SK-N-SH (cell line): ENCODE measurements at regions not wholly inside any gene's neighbourhood (a gene's known extent, or its start where the extent isn't known, plus 50 kb on each side); places are given as distances from the start of the nearest gene placed in this dataset.

Experiments
- CTCF ChIA-PET: fragments of 300-600, 350-600 bp; formaldehyde crosslinking; extraction: SDS; loops from one replicate; lab custom pipeline; 2021; lab: Yijun Ruan, JAX
- POLR2A ChIA-PET: fragments of 350-600 bp; sonication (Branson Sonifier 250); formaldehyde crosslinking; extraction: SDS; loops from one replicate; lab custom pipeline; 2020; ENCODE audit warnings: antibody characterized with exemption, inconsistent platforms; lab: Yijun Ruan, JAX
- DNase-seq: peaks from one replicate; pipeline ENCODE4 v3.0.0; 2012
- H2AFZ ChIP-seq: fragments of 200-600 bp; sonication (generic); 2 replicates; pipeline ENCODE4 v1.8.1; 2016; ENCODE audit warnings: antibody characterized with exemption, mild to moderate bottlenecking, low read depth
- H3F3A ChIP-seq: fragments of 200-600 bp; sonication (generic); replicated peaks from 2 replicates; pipeline ENCODE3; 2016; ENCODE audit warnings: antibody characterized with exemption, mild to moderate bottlenecking; ENCODE audit not compliant: insufficient read depth
- H3K27ac ChIP-seq, 2 experiments: fragments of 200-500 bp in 1 of 2; fragments of 200-600 bp in 1 of 2; sonication (Bioruptor generic) in 1 of 2; sonication (generic), shearing (Covaris generic) in 1 of 2; 2 replicates each; pipeline versions ENCODE4 v1.5.1 to v1.6.1; 2014 to 2016; ENCODE audit warnings: low read depth in 2 of 2, inconsistent platforms in 1 of 2, low read length in 1 of 2, mild to moderate bottlenecking in 1 of 2, mixed read lengths in 1 of 2
- H3K27me3 ChIP-seq: fragments of 200-600 bp; sonication (generic), shearing (Covaris generic); 2 replicates; pipeline ENCODE4 v1.6.1; 2016; ENCODE audit warnings: mixed run types; ENCODE audit not compliant: insufficient read depth
- H3K36me3 ChIP-seq, 2 experiments: fragments of 200-500 bp in 1 of 2; fragments of 200-600 bp in 1 of 2; sonication (Bioruptor generic) in 1 of 2; sonication (generic) in 1 of 2; replicated peaks in 1 of 2; 2 replicates each; pipeline versions ENCODE3 to v1.5.1; 2014 to 2016; ENCODE audit warnings: low read length in 1 of 2, mild to moderate bottlenecking in 1 of 2; ENCODE audit not compliant: insufficient read depth in 2 of 2, control insufficient read depth in 1 of 2
- H3K4me1 ChIP-seq, 2 experiments: fragments of 200-500 bp in 1 of 2; fragments of 200-600 bp in 1 of 2; sonication (Bioruptor generic) in 1 of 2; sonication (generic), shearing (Covaris generic) in 1 of 2; 2 replicates each; pipeline versions ENCODE4 v1.5.1 to v1.6.1; 2014 to 2016; ENCODE audit warnings: low read depth in 1 of 2, low read length in 1 of 2, mixed run types in 1 of 2; ENCODE audit not compliant: insufficient read depth in 2 of 2, control insufficient read depth in 1 of 2
- H3K4me2 ChIP-seq: fragments of 200-600 bp; sonication (generic), shearing (Covaris generic); 2 replicates; pipeline ENCODE4 v1.6.1; 2017; ENCODE audit warnings: mixed run types
- H3K4me3 ChIP-seq, 2 experiments: fragments of 200-500 bp in 1 of 2; fragments of 200-600 bp in 1 of 2; sonication (Bioruptor generic) in 1 of 2; sonication (generic), shearing (Covaris generic) in 1 of 2; 2 replicates each; pipeline versions ENCODE4 v1.5.1 to v1.8.1; 2014 to 2016; ENCODE audit warnings: low read depth in 2 of 2, inconsistent platforms in 1 of 2, low read length in 1 of 2, mild to moderate bottlenecking in 1 of 2, mixed read lengths in 1 of 2, moderate library complexity in 1 of 2
- H3K79me2 ChIP-seq: fragments of 200-600 bp; sonication (generic); 2 replicates; pipeline ENCODE4 v1.8.1; 2017; ENCODE audit warnings: mild to moderate bottlenecking; ENCODE audit not compliant: insufficient read depth
- H3K9ac ChIP-seq: fragments of 200-600 bp; sonication (generic); 2 replicates; pipeline ENCODE4 v1.6.1; 2017; ENCODE audit warnings: mixed run types
- H3K9me2 ChIP-seq: fragments of 200-600 bp; sonication (generic); 2 replicates; pipeline ENCODE4 v1.6.1; 2017; ENCODE audit warnings: mixed run types
- H3K9me3 ChIP-seq: fragments of 200-600 bp; sonication (generic); 2 replicates; pipeline ENCODE4 v1.6.1; 2017; ENCODE audit warnings: mixed run types, mild to moderate bottlenecking, moderate library complexity
- H4K20me1 ChIP-seq: fragments of 200-600 bp; sonication (generic); 2 replicates; pipeline ENCODE4 v1.6.1; 2017; ENCODE audit warnings: mild to moderate bottlenecking, mixed run types; ENCODE audit not compliant: insufficient read depth
- CTCF ChIP-seq: fragments of 200-600 bp; sonication (generic); IDR thresholded peaks from 2 replicates; pipeline ENCODE4 v1.6.1; 2017; ENCODE audit warnings: antibody characterized with exemption, mild to moderate bottlenecking, moderate library complexity
- EZH2phosphoT487 ChIP-seq: fragments of 200-600 bp; sonication (generic); IDR thresholded peaks from 2 replicates; pipeline ENCODE4 v1.6.1; 2017; ENCODE audit warnings: low read depth, mixed run types, mild to moderate bottlenecking, antibody characterized with exemption, moderate library complexity, borderline replicate concordance
- FOSL2 ChIP-seq: IDR thresholded peaks from 2 replicates; pipeline ENCODE4 v1.4.0; 2012; ENCODE audit warnings: low read depth, mild to moderate bottlenecking, moderate library complexity, borderline replicate concordance
- FOXM1 ChIP-seq: IDR thresholded peaks from 2 replicates; pipeline ENCODE4 v1.4.0; 2012; ENCODE audit warnings: low read depth, mild to moderate bottlenecking
- MEF2A ChIP-seq: IDR thresholded peaks from 2 replicates; pipeline ENCODE4 v1.4.0; 2012; ENCODE audit warnings: low read depth, borderline replicate concordance
- NRF1 ChIP-seq: IDR thresholded peaks from 2 replicates; pipeline ENCODE4 v1.6.1; 2012; ENCODE audit warnings: low read depth, mild to moderate bottlenecking, low read length
- POLR2AphosphoS5 ChIP-seq: IDR thresholded peaks from 2 replicates; pipeline ENCODE4 v1.6.1; 2012; ENCODE audit warnings: low read depth, low read length
- RCOR1 ChIP-seq: fragments of 150-350 bp; IDR thresholded peaks from 2 replicates; pipeline ENCODE4 v1.6.1; 2017; ENCODE audit warnings: antibody characterized with exemption, low read length
- REST ChIP-seq: IDR thresholded peaks from 2 replicates; pipeline ENCODE4 v1.6.1; 2012; ENCODE audit warnings: mild to moderate bottlenecking, low read depth, low read length, moderate library complexity
- RFX5 ChIP-seq: IDR thresholded peaks from 2 replicates; pipeline ENCODE4 v1.6.1; 2012; ENCODE audit warnings: mild to moderate bottlenecking, improper control_type of control experiment, low read length
- RXRA ChIP-seq: IDR thresholded peaks from 2 replicates; pipeline ENCODE4 v1.4.0; 2012; ENCODE audit warnings: low read depth, mild to moderate bottlenecking, borderline replicate concordance
- SIN3A ChIP-seq: IDR thresholded peaks from 2 replicates; pipeline ENCODE4 v1.6.1; 2012; ENCODE audit warnings: low read depth, mild to moderate bottlenecking, low read length, moderate library complexity, borderline replicate concordance
- SMC3 ChIP-seq: IDR thresholded peaks from 2 replicates; pipeline ENCODE4 v1.6.1; 2012; ENCODE audit warnings: low read depth, low read length, improper control_type of control experiment
- TAF1 ChIP-seq: IDR thresholded peaks from 2 replicates; pipeline ENCODE4 v1.6.1; 2012; ENCODE audit warnings: low read depth, mild to moderate bottlenecking, low read length, moderate library complexity, borderline replicate concordance
- WGBS: methylation state at CpG from one replicate; pipeline ENCODE4 v1.1.6; 2017; ENCODE audit warnings: low lambda C conversion rate; 5-methylcytosine and 5-hydroxymethylcytosine counted together

GRCh38 chr14:84749191-84749955 is 780.6 kb upstream of the FLRT2 start:
- Histone ChIP-seq H3K4me3 (no peak overlapping the region), H3K79me2 (no peaks in the 10 kb centered on the region), H3K27me3 (no peaks in the 10 kb centered on the region), H4K20me1 (no peaks in the 10 kb centered on the region), H3K9ac (no peak overlapping the region), H2AFZ (no peak overlapping the region)
- DNase-seq: no peak
- POLR2A ChIA-PET: no interaction called here
- WGBS: 29% methylated on average over 6 of the region's 6 CpGs
- TF ChIP-seq RFX5: no peak
- TF ChIP-seq FOSL2: no peak
- no peak for TF ChIP-seq REST
- no peak for TF ChIP-seq TAF1
- no peak for TF ChIP-seq FOXM1
- TF ChIP-seq NRF1: no peak
- TF ChIP-seq SMC3: no peak
- TF ChIP-seq EZH2phosphoT487: no peak
- TF ChIP-seq RXRA: no peak
- TF ChIP-seq SIN3A: no peak
- no peak for TF ChIP-seq MEF2A
- TF ChIP-seq, all 33 proteins: peak for 0
- no peak overlapping the region for H3K4me2 ChIP-seq
- 0 out of 2 replicates have a peak, but pooled peaks cover 2% of the 10 kb centered on the region for H3K9me2 ChIP-seq
- CTCF ChIA-PET: no interaction called here
- H3F3A ChIP-seq: no peaks in the 10 kb centered on the region
- no peaks in the 10 kb centered on the region for H3K9me3 ChIP-seq
- H3K27ac ChIP-seq: no peak overlapping the region
- no peaks in the 10 kb centered on the region for H3K36me3 ChIP-seq
- H3K4me1 ChIP-seq: no peaks in the 10 kb centered on the region

- ChIA-PET POLR2A (no interaction called here), CTCF (interaction anchor here (1.3 kb wide), 1 partner anchor 25 kb away, joined by 3 read pairs; no protein-coding TSS in a partner anchor)
- DNase-seq: no peak
- Histone ChIP-seq H3K4me3 (no peak overlapping the region), H3K4me1 (no peaks in the 10 kb centered on the region), H4K20me1 (no peaks in the 10 kb centered on the region), H3K9me2 (0 out of 2 replicates have a peak, but pooled peaks cover 2% of the 10 kb centered on the region), H2AFZ (no peak overlapping the region), H3K9me3 (no peaks in the 10 kb centered on the region), H3K27ac (no peak overlapping the region), H3K36me3 (no peaks in the 10 kb centered on the region), H3K27me3 (no peaks in the 10 kb centered on the region), H3K4me2 (no peak overlapping the region), H3K79me2 (no peaks in the 10 kb centered on the region), H3F3A (no peaks in the 10 kb centered on the region), H3K9ac (no peak overlapping the region)
- WGBS: 0% methylated on average over 1 of the region's 1 CpG
- TF ChIP-seq POLR2AphosphoS5: no peak
- TF ChIP-seq CTCF: no peak
- TF ChIP-seq RCOR1: no peak
Measured at GRCh38 chr14:84750284-84750683, 779.7 kb upstream of the FLRT2 start.
